Breast epithelium (tissue), 4 donors: ENCODE measurements at regions not wholly inside any gene's neighbourhood (a gene's known extent, or its start where the extent isn't known, plus 50 kb on each side); places are given as distances from the start of the nearest gene placed in this dataset.

Source experiments
- DNase-seq, 2 donors: peaks; one replicate each; pipeline ENCODE4 v3.0.0-alpha.2; 2019; ENCODE audit warnings: low spot score in 2 of 2
- H3K27ac ChIP-seq, 2 donors: fragments of 200-600 bp; sonication (generic) in 1 of 2; one replicate each; pipeline ENCODE4 v1.5.1; 2016 to 2019; ENCODE audit warnings: mild to moderate bottlenecking in 1 of 2
- H3K27me3 ChIP-seq, 2 donors: fragments of 200-600 bp; sonication (generic) in 1 of 2; one replicate each; pipeline versions ENCODE4 v1.5.1 to v1.6.0; 2017 to 2019; ENCODE audit warnings: control low read depth in 1 of 2, mild to moderate bottlenecking in 1 of 2
- H3K36me3 ChIP-seq: fragments of 200-600 bp; one replicate; pipeline ENCODE4 v1.5.1; 2019
- H3K4me1 ChIP-seq, 2 donors: fragments of 200-600 bp; sonication (generic); one replicate each; pipeline ENCODE4 v1.5.1; 2016 to 2019; ENCODE audit warnings: control low read depth in 1 of 2
- H3K4me3 ChIP-seq, 3 donors: fragments of 200-600 bp; sonication (generic); 1 replicate in 2 of 3; 2 replicates in 1 of 3; pipeline ENCODE4 v1.5.1; 2016 to 2019; ENCODE audit warnings: mild to moderate bottlenecking in 3 of 3, moderate library complexity in 2 of 3
- H3K9me3 ChIP-seq, 2 donors: fragments of 200-600 bp; sonication (generic) in 1 of 2; one replicate each; pipeline ENCODE4 v1.5.1; 2016 to 2019; ENCODE audit warnings: control low read depth in 1 of 2
- CTCF ChIP-seq, 3 donors: fragments of 450-650 bp; IDR thresholded peaks; one replicate each; pipeline ENCODE4 v1.5.1; 2016 to 2017; ENCODE audit warnings: antibody characterized with exemption in 3 of 3, mild to moderate bottlenecking in 3 of 3, moderate library complexity in 3 of 3
- POLR2A ChIP-seq: fragments of 450-650 bp; IDR thresholded peaks from one replicate; pipeline ENCODE4 v1.6.1; 2016; ENCODE audit warnings: antibody characterized with exemption, mild to moderate bottlenecking, moderate library complexity
- POLR2AphosphoS5 ChIP-seq, 3 donors: sonication (generic); formaldehyde crosslinking; IDR thresholded peaks; one replicate each; pipeline ENCODE4 v1.6.1; 2017; ENCODE audit warnings: antibody characterized with exemption in 3 of 3
- intact Hi-C: fragments of 100-400 bp; cut with DNase I; formaldehyde crosslinking; loops from one replicate; pipeline ENCODE4 v1.15.1; 2023; ENCODE audit warnings: low total_unique reads

GRCh38 chr2:204279819-204280218 is 265.5 kb upstream of the PARD3B start:
- no peaks in the 10 kb centered on the region for H3K27me3 ChIP-seq
- no peaks in the 10 kb centered on the region for H3K36me3 ChIP-seq
- H3K4me3 ChIP-seq: no peak overlapping the region
- H3K9me3 ChIP-seq: no peaks in the 10 kb centered on the region
- TF ChIP-seq POLR2AphosphoS5 (IDR thresholded peaks at IDR 0.05) (no peak), POLR2A (no peak), CTCF (IDR thresholded peaks at IDR 0.05) (no peak)
- intact Hi-C loops: no loop called here
- H3K27ac ChIP-seq: no peak overlapping the region
- H3K4me1 ChIP-seq: no peaks in the 10 kb centered on the region
- DNase-seq: no peak

- no peak for DNase-seq
Measured at GRCh38 chr2:204280262-204280668, 265.0 kb upstream of the PARD3B start.

GRCh38 chr2:204282081-204282480 is 263.2 kb upstream of the PARD3B start:
- no peak overlapping the region for H3K4me3 ChIP-seq
- no peaks in the 10 kb centered on the region for H3K36me3 ChIP-seq
- no peak overlapping the region for H3K27ac ChIP-seq
- no peak for DNase-seq
- intact Hi-C loops: no loop called here
- no peaks in the 10 kb centered on the region for H3K4me1 ChIP-seq
- H3K27me3 ChIP-seq: no peaks in the 10 kb centered on the region
- H3K9me3 ChIP-seq: no peaks in the 10 kb centered on the region
- TF ChIP-seq CTCF (IDR thresholded peaks at IDR 0.05) (no peak), POLR2AphosphoS5 (IDR thresholded peaks at IDR 0.05) (no peak), POLR2A (no peak)

More at GRCh38 chr2:204280262-204280668, 265.0 kb upstream of the PARD3B start:
- no peaks in the 10 kb centered on the region for H3K4me1 ChIP-seq
- intact Hi-C loops: no loop called here
- H3K27ac ChIP-seq: no peak overlapping the region
- H3K9me3 ChIP-seq: no peaks in the 10 kb centered on the region
- no peaks in the 10 kb centered on the region for H3K36me3 ChIP-seq
- H3K4me3 ChIP-seq: no peak overlapping the region
- no peaks in the 10 kb centered on the region for H3K27me3 ChIP-seq
- TF ChIP-seq POLR2AphosphoS5 (IDR thresholded peaks at IDR 0.05) (no peak), POLR2A (no peak), CTCF (IDR thresholded peaks at IDR 0.05) (no peak)

GRCh38 chr2:204282525-204282924 is 262.8 kb upstream of the PARD3B start:
- Histone ChIP-seq H3K36me3 (no peaks in the 10 kb centered on the region), H3K4me3 (no peak overlapping the region), H3K27ac (no peak overlapping the region), H3K27me3 (no peaks in the 10 kb centered on the region), H3K9me3 (no peaks in the 10 kb centered on the region), H3K4me1 (no peaks in the 10 kb centered on the region)
- DNase-seq: no peak
- no peak for TF ChIP-seq CTCF (IDR thresholded peaks at IDR 0.05)
- TF ChIP-seq POLR2AphosphoS5 (IDR thresholded peaks at IDR 0.05): no peak
- TF ChIP-seq POLR2A: no peak
- intact Hi-C loops: no loop called here

GRCh38 chr2:204289066-204289465 is 256.2 kb upstream of the PARD3B start:
- Histone ChIP-seq H3K27me3 (no peaks in the 10 kb centered on the region), H3K4me3 (no peak overlapping the region), H3K27ac (no peak overlapping the region), H3K4me1 (no peaks in the 10 kb centered on the region), H3K9me3 (no peaks in the 10 kb centered on the region), H3K36me3 (no peaks in the 10 kb centered on the region)
- no peak for DNase-seq
- intact Hi-C loops: no loop called here
- no peak for TF ChIP-seq POLR2AphosphoS5 (IDR thresholded peaks at IDR 0.05)
- TF ChIP-seq POLR2A: no peak
- no peak for TF ChIP-seq CTCF (IDR thresholded peaks at IDR 0.05)
